ENCODE measurements at regions not wholly inside any gene's neighbourhood (a gene's known extent, or its start where the extent isn't known, plus 50 kb on each side); places are given as distances from the start of the nearest gene placed in this dataset.
"Not testable (repeated sequence)": the region's sequence is repeated elsewhere in the genome, so short reads cannot be mapped to it uniquely, and the experiment has no call there.

DNA sequence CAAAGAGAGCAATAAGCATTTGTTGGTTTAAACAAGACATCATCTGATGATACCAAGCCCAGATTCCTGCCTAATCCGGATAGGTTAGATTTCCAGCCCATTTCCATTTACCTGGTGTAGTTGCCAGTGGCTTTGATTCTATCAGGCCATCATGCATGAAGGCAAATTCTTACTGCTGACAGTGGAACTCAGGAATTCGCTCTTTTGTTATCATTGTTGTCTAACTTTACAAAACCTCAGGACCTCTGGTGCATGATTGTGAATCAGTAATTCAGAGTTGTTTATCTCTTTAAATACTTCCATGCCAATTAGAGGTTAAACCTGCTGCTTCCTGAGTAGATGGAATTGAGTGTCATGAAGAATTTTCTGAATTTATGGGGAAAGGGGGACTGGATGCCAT is 76.5 kb downstream of the C9orf152 start:
- H3K4me2 ChIP-seq (ENCODE audit: low read length) = peak overlapping the region; percentile 16
- TF ChIP-seq EZH2 (IDR thresholded peaks at IDR 0.05; ENCODE audit: insufficient read depth, low read length) (no peak), CTCF (IDR thresholded peaks at IDR 0.05; ENCODE audit: insufficient read depth, low read depth, low read length) (no peak)
- H3K79me2 ChIP-seq (ENCODE audit: insufficient read depth, low read length) = peaks cover 92% of the 10 kb centered on the region
- peak overlapping the region; percentile 64 for H3K27ac ChIP-seq (ENCODE audit: low read depth, low read length)
- peaks cover 58% of the 10 kb centered on the region for H3K4me1 ChIP-seq (ENCODE audit: insufficient read depth, low read length)
- H3K4me3 ChIP-seq (ENCODE audit: insufficient read depth, low read depth, low read length) = no peak overlapping the region
- peaks cover 4% of the 10 kb centered on the region for H3K36me3 Mint-ChIP-seq (ENCODE audit: low read depth, unreplicated experiment)
- H3K27ac Mint-ChIP-seq (ENCODE audit: unreplicated experiment) = peak overlapping the region; percentile 84
- no peaks in the 10 kb centered on the region for H3K9me3 Mint-ChIP-seq (ENCODE audit: unreplicated experiment)
- H3K36me3 ChIP-seq (ENCODE audit: insufficient read depth, low read length) = peaks cover 4% of the 10 kb centered on the region
- H3K4me3 Mint-ChIP-seq (ENCODE audit: unreplicated experiment) = no peak overlapping the region
- H3K27me3 Mint-ChIP-seq (ENCODE audit: low read depth, unreplicated experiment) = no peaks in the 10 kb centered on the region
- no peak overlapping the region for H2AFZ ChIP-seq (ENCODE audit: low read depth, low read length)
- peaks cover 68% of the 10 kb centered on the region for H3K4me1 Mint-ChIP-seq (ENCODE audit: low read depth, unreplicated experiment)
- no peaks in the 10 kb centered on the region for H3K9me3 ChIP-seq (ENCODE audit: insufficient read depth, low read depth, low read length)
- no peak for FAIRE-seq
- H4K20me1 ChIP-seq (ENCODE audit: insufficient read depth, low read length) = peaks cover 92% of the 10 kb centered on the region
- no peak overlapping the region for H3K9ac ChIP-seq (ENCODE audit: low read length)
- peak; percentile 72 for DNase-seq (ENCODE audit: low read depth)
- H3K27me3 ChIP-seq (ENCODE audit: insufficient read depth, low read length) = no peaks in the 10 kb centered on the region

GRCh38 chr9:110132531-110132930 is 75.4 kb downstream of the C9orf152 start:
- not testable (repeated sequence) for FAIRE-seq; H3K27ac ChIP-seq (ENCODE audit: low read depth, low read length); DNase-seq (ENCODE audit: low read depth); H3K4me3 Mint-ChIP-seq (ENCODE audit: unreplicated experiment); H3K27me3 Mint-ChIP-seq (ENCODE audit: low read depth, unreplicated experiment); H3K4me3 ChIP-seq (ENCODE audit: insufficient read depth, low read depth, low read length); H2AFZ ChIP-seq (ENCODE audit: low read depth, low read length); H3K27me3 ChIP-seq (ENCODE audit: insufficient read depth, low read length); H3K4me2 ChIP-seq (ENCODE audit: low read length); H3K9ac ChIP-seq (ENCODE audit: low read length); H3K9me3 ChIP-seq (ENCODE audit: insufficient read depth, low read depth, low read length); H3K9me3 Mint-ChIP-seq (ENCODE audit: unreplicated experiment)
- Mint-ChIP-seq H3K36me3 (ENCODE audit: low read depth, unreplicated experiment) (peaks cover 11% of the 10 kb centered on the region), H3K4me1 (ENCODE audit: low read depth, unreplicated experiment) (peaks cover 64% of the 10 kb centered on the region), H3K27ac (ENCODE audit: unreplicated experiment) (peak overlapping the region; percentile 12)
- peaks cover 14% of the 10 kb centered on the region for H3K36me3 ChIP-seq (ENCODE audit: insufficient read depth, low read length)
- H3K79me2 ChIP-seq (ENCODE audit: insufficient read depth, low read length) = peaks cover 92% of the 10 kb centered on the region
- H4K20me1 ChIP-seq (ENCODE audit: insufficient read depth, low read length) = peaks cover 92% of the 10 kb centered on the region
- peaks cover 50% of the 10 kb centered on the region for H3K4me1 ChIP-seq (ENCODE audit: insufficient read depth, low read length)

- no peak for FAIRE-seq
- Histone ChIP-seq H3K27me3 (ENCODE audit: insufficient read depth, low read length) (no peaks in the 10 kb centered on the region), H2AFZ (ENCODE audit: low read depth, low read length) (no peak overlapping the region), H3K4me1 (ENCODE audit: insufficient read depth, low read length) (peaks cover 45% of the 10 kb centered on the region), H4K20me1 (ENCODE audit: insufficient read depth, low read length) (peaks cover 92% of the 10 kb centered on the region), H3K27ac (ENCODE audit: low read depth, low read length) (peak overlapping the region; percentile 32), H3K4me3 (ENCODE audit: insufficient read depth, low read depth, low read length) (no peak overlapping the region), H3K9ac (ENCODE audit: low read length) (no peak overlapping the region), H3K36me3 (ENCODE audit: insufficient read depth, low read length) (peaks cover 16% of the 10 kb centered on the region), H3K4me2 (ENCODE audit: low read length) (no peak overlapping the region), H3K9me3 (ENCODE audit: insufficient read depth, low read depth, low read length) (no peaks in the 10 kb centered on the region), H3K79me2 (ENCODE audit: insufficient read depth, low read length) (peaks cover 92% of the 10 kb centered on the region)
- TF ChIP-seq CTCF (IDR thresholded peaks at IDR 0.05; ENCODE audit: insufficient read depth, low read depth, low read length) (no peak), EZH2 (IDR thresholded peaks at IDR 0.05; ENCODE audit: insufficient read depth, low read length) (no peak)
- Mint-ChIP-seq H3K27ac (ENCODE audit: unreplicated experiment) (no peak overlapping the region), H3K36me3 (ENCODE audit: low read depth, unreplicated experiment) (peaks cover 14% of the 10 kb centered on the region), H3K9me3 (ENCODE audit: unreplicated experiment) (no peaks in the 10 kb centered on the region), H3K4me1 (ENCODE audit: low read depth, unreplicated experiment) (peaks cover 59% of the 10 kb centered on the region), H3K4me3 (ENCODE audit: unreplicated experiment) (no peak overlapping the region), H3K27me3 (ENCODE audit: low read depth, unreplicated experiment) (no peaks in the 10 kb centered on the region)
- DNase-seq (ENCODE audit: low read depth) = no peak
Observed at GRCh38 chr9:110133059-110133458, 74.9 kb downstream of the C9orf152 start.
